ENCODE measurements at regions not wholly inside any gene's neighbourhood (a gene's known extent, or its start where the extent isn't known, plus 50 kb on each side); places are given as distances from the start of the nearest gene placed in this dataset.

- DNase-seq (ENCODE audit: low read depth) = no peak
Observed at GRCh38 chr14:98489115-98489514, 782.9 kb downstream of the BCL11B start.

- no peak for DNase-seq (ENCODE audit: low read depth)
Observed at GRCh38 chr14:98494582-98494981, 777.4 kb downstream of the BCL11B start.

GRCh38 chr14:98498019-98498885 is 773.7 kb downstream of the BCL11B start:
- DNase-seq (ENCODE audit: low read depth) = no peak

- DNase-seq (ENCODE audit: low read depth) = no peak
Observed at GRCh38 chr14:98501335-98501734, 770.7 kb downstream of the BCL11B start.

- DNase-seq (ENCODE audit: low read depth) = no peak
Observed at GRCh38 chr14:98501836-98502235, 770.2 kb downstream of the BCL11B start.

GRCh38 chr14:98503086-98503815 is 768.7 kb downstream of the BCL11B start:
- DNase-seq (ENCODE audit: low read depth) = no peak

- no peak for DNase-seq (ENCODE audit: low read depth)
Observed at GRCh38 chr14:98507264-98507663, 764.7 kb downstream of the BCL11B start.

GRCh38 chr14:98510392-98510791 is 761.6 kb downstream of the BCL11B start:
- DNase-seq (ENCODE audit: low read depth) = no peak

- DNase-seq (ENCODE audit: low read depth) = no peak
Observed at GRCh38 chr14:98512501-98513251, 759.3 kb downstream of the BCL11B start.

GRCh38 chr14:98513558-98513957 is 758.4 kb downstream of the BCL11B start:
- DNase-seq (ENCODE audit: low read depth) = no peak

GRCh38 chr14:98514016-98514415 is 758.0 kb downstream of the BCL11B start:
- DNase-seq (ENCODE audit: low read depth) = no peak

- DNase-seq (ENCODE audit: low read depth) = no peak
Observed at GRCh38 chr14:98536256-98536655, 735.7 kb downstream of the BCL11B start.

GRCh38 chr14:98542316-98542715 is 729.7 kb downstream of the BCL11B start:
- no peak for DNase-seq (ENCODE audit: low read depth)

GRCh38 chr14:98543074-98543473 is 728.9 kb downstream of the BCL11B start:
- no peak for DNase-seq (ENCODE audit: low read depth)

- DNase-seq (ENCODE audit: low read depth) = no peak
Observed at GRCh38 chr14:98544174-98544573, 727.8 kb downstream of the BCL11B start.

GRCh38 chr14:98545181-98545580 is 726.8 kb downstream of the BCL11B start:
- no peak for DNase-seq (ENCODE audit: low read depth)

- no peak for DNase-seq (ENCODE audit: low read depth)
Observed at GRCh38 chr14:98548071-98548686, 723.8 kb downstream of the BCL11B start.

- no peak for DNase-seq (ENCODE audit: low read depth)
Observed at GRCh38 chr14:98551028-98551427, 721.0 kb downstream of the BCL11B start.

- no peak for DNase-seq (ENCODE audit: low read depth)
Observed at GRCh38 chr14:98555440-98555839, 716.6 kb downstream of the BCL11B start.

GRCh38 chr14:98564006-98564405 is 708.0 kb downstream of the BCL11B start:
- DNase-seq (ENCODE audit: low read depth) = no peak

- no peak for DNase-seq (ENCODE audit: low read depth)
Observed at GRCh38 chr14:98564541-98564940, 707.5 kb downstream of the BCL11B start.

- DNase-seq (ENCODE audit: low read depth) = no peak
Observed at GRCh38 chr14:98571104-98571503, 700.9 kb downstream of the BCL11B start.

Measured in non-pigmented ciliary epithelial cell (primary cell).